ENCODE measurements at regions not wholly inside any gene's neighbourhood (a gene's known extent, or its start where the extent isn't known, plus 50 kb on each side); places are given as distances from the start of the nearest gene placed in this dataset.
"Not testable (repeated sequence)": the region's sequence is repeated elsewhere in the genome, so short reads cannot be mapped to it uniquely, and the experiment has no call there.

- peak; percentile 12 for DNase-seq (ENCODE audit: low spot score)
These were observed 258.6 kb downstream of the TLE1 start for GRCh38 chr9:81430727-81431126.

- DNase-seq (ENCODE audit: low spot score) = no peak
These were observed 261.5 kb downstream of the TLE1 start for GRCh38 chr9:81427870-81428269.

- DNase-seq (ENCODE audit: low spot score) = no peak
These were observed 264.9 kb downstream of the TLE1 start for GRCh38 chr9:81424431-81424830.

- no peak for DNase-seq (ENCODE audit: low spot score)
These were observed 265.6 kb downstream of the TLE1 start for GRCh38 chr9:81423589-81424326.

GRCh38 chr9:81421090-81421489 is 268.3 kb downstream of the TLE1 start:
- not testable (repeated sequence) for DNase-seq (ENCODE audit: low spot score)

GRCh38 chr9:81420024-81420423 is 269.3 kb downstream of the TLE1 start:
- DNase-seq (ENCODE audit: low spot score) = no peak

- DNase-seq (ENCODE audit: low spot score) = no peak
These were observed 271.4 kb downstream of the TLE1 start for GRCh38 chr9:81417941-81418340.

GRCh38 chr9:81417299-81417675 is 272.1 kb downstream of the TLE1 start:
- no peak for DNase-seq (ENCODE audit: low spot score)

- no peak for DNase-seq (ENCODE audit: low spot score)
These were observed 272.7 kb downstream of the TLE1 start for GRCh38 chr9:81416476-81417298.

GRCh38 chr9:81414836-81415235 is 274.5 kb downstream of the TLE1 start:
- DNase-seq (ENCODE audit: low spot score) = no peak

- no peak for DNase-seq (ENCODE audit: low spot score)
These were observed 277.4 kb downstream of the TLE1 start for GRCh38 chr9:81411961-81412360.

GRCh38 chr9:81410201-81410600 is 279.1 kb downstream of the TLE1 start:
- DNase-seq (ENCODE audit: low spot score) = peak; percentile 44

GRCh38 chr9:81408951-81409350 is 280.4 kb downstream of the TLE1 start:
- no peak for DNase-seq (ENCODE audit: low spot score)

GRCh38 chr9:81404931-81405598 is 284.3 kb downstream of the TLE1 start:
- no peak for DNase-seq (ENCODE audit: low spot score)

- DNase-seq (ENCODE audit: low spot score) = no peak
These were observed 291.6 kb downstream of the TLE1 start for GRCh38 chr9:81397481-81398381.

GRCh38 chr9:81396528-81396927 is 292.8 kb downstream of the TLE1 start:
- DNase-seq (ENCODE audit: low spot score) = no peak

GRCh38 chr9:81395676-81396054 is 293.7 kb downstream of the TLE1 start:
- no peak for DNase-seq (ENCODE audit: low spot score)

GRCh38 chr9:81394881-81395675 is 294.3 kb downstream of the TLE1 start:
- DNase-seq (ENCODE audit: low spot score) = no peak

- no peak for DNase-seq (ENCODE audit: low spot score)
These were observed 295.1 kb downstream of the TLE1 start for GRCh38 chr9:81393985-81394811.

- no peak for DNase-seq (ENCODE audit: low spot score)
These were observed 297.9 kb downstream of the TLE1 start for GRCh38 chr9:81391457-81391825.

All from GM03348 (cell line).